HG02840 (cell line): ENCODE measurements at regions not wholly inside any gene's neighbourhood (a gene's known extent, or its start where the extent isn't known, plus 50 kb on each side); places are given as distances from the start of the nearest gene placed in this dataset.

Experiments
- ATAC-seq: cut with Tn5 transposase; IDR thresholded peaks from one replicate; pipeline ENCODE4 v1.9.1; 2021; ENCODE audit warnings: mild to moderate bottlenecking, moderate library complexity, moderate number of reproducible peaks; ENCODE audit not compliant: unreplicated experiment, low FRiP score

GRCh38 chr7:79735012-79735411, 281.5 kb upstream of the MAGI2 start:
- ATAC-seq, result no peak

- ATAC-seq, result no peak
Measured at GRCh38 chr7:79734181-79734580, 280.7 kb upstream of the MAGI2 start.

GRCh38 chr7:79732535-79732934, 279.1 kb upstream of the MAGI2 start:
- no peak for ATAC-seq

- ATAC-seq, result no peak
Measured at GRCh38 chr7:79730971-79731370, 277.5 kb upstream of the MAGI2 start.

- no peak for ATAC-seq
Measured at GRCh38 chr7:79723833-79724618, 270.6 kb upstream of the MAGI2 start.

- ATAC-seq, result no peak
Measured at GRCh38 chr7:79722217-79722616, 268.8 kb upstream of the MAGI2 start.

- ATAC-seq, result no peak
Measured at GRCh38 chr7:79719216-79719615, 265.7 kb upstream of the MAGI2 start.

- ATAC-seq, result no peak
Measured at GRCh38 chr7:79716329-79716728, 262.9 kb upstream of the MAGI2 start.

GRCh38 chr7:79714081-79714480, 260.6 kb upstream of the MAGI2 start:
- no peak for ATAC-seq

- no peak for ATAC-seq
Measured at GRCh38 chr7:79713276-79713675, 259.8 kb upstream of the MAGI2 start.

GRCh38 chr7:79711660-79712059, 258.2 kb upstream of the MAGI2 start:
- no peak for ATAC-seq

- no peak for ATAC-seq
Measured at GRCh38 chr7:79709574-79710409, 256.3 kb upstream of the MAGI2 start.

- ATAC-seq, result no peak
Measured at GRCh38 chr7:79702116-79702515, 248.6 kb upstream of the MAGI2 start.

- ATAC-seq, result no peak
Measured at GRCh38 chr7:79692015-79692414, 238.5 kb upstream of the MAGI2 start.

- ATAC-seq, result no peak
Measured at GRCh38 chr7:79691074-79691473, 237.6 kb upstream of the MAGI2 start.

- no peak for ATAC-seq
Measured at GRCh38 chr7:79684384-79684783, 230.9 kb upstream of the MAGI2 start.

- no peak for ATAC-seq
Measured at GRCh38 chr7:79683916-79684315, 230.4 kb upstream of the MAGI2 start.

- ATAC-seq, result no peak
Measured at GRCh38 chr7:79683185-79683890, 229.9 kb upstream of the MAGI2 start.

- ATAC-seq, result no peak
Measured at GRCh38 chr7:79681454-79681853, 228.0 kb upstream of the MAGI2 start.

- ATAC-seq, result no peak
Measured at GRCh38 chr7:79673969-79674368, 220.5 kb upstream of the MAGI2 start.

- no peak for ATAC-seq
Measured at GRCh38 chr7:79673421-79673820, 220.0 kb upstream of the MAGI2 start.
